Uterus (tissue), 2 donors: ENCODE measurements at regions not wholly inside any gene's neighbourhood (a gene's known extent, or its start where the extent isn't known, plus 50 kb on each side); places are given as distances from the start of the nearest gene placed in this dataset.

Source experiments
- POLR2A ChIP-seq, 2 donors: fragments of 450-650 bp; IDR thresholded peaks; one replicate each; pipeline ENCODE4 v1.6.1; 2016; ENCODE audit warnings: antibody characterized with exemption in 2 of 2, mild to moderate bottlenecking in 1 of 2, moderate library complexity in 1 of 2
- TF ChIP-seq, protein P1 (sequence below), 4 experiments: fragments of 200-600 bp in 2 of 4; fragments of 450-650 bp in 2 of 4; sonication (generic) in 2 of 4; IDR thresholded peaks; one replicate each; pipeline ENCODE4 v1.5.1; 2016 to 2019; ENCODE audit warnings: antibody characterized with exemption in 4 of 4, mild to moderate bottlenecking in 2 of 4, moderate library complexity in 1 of 4

GRCh38 chr4:104010722-104011121 lies 290.9 kb upstream of the TACR3 start:
- no peak for TF ChIP-seq POLR2A (IDR thresholded peaks at IDR 0.05)
- TF ChIP-seq, protein P1, sequence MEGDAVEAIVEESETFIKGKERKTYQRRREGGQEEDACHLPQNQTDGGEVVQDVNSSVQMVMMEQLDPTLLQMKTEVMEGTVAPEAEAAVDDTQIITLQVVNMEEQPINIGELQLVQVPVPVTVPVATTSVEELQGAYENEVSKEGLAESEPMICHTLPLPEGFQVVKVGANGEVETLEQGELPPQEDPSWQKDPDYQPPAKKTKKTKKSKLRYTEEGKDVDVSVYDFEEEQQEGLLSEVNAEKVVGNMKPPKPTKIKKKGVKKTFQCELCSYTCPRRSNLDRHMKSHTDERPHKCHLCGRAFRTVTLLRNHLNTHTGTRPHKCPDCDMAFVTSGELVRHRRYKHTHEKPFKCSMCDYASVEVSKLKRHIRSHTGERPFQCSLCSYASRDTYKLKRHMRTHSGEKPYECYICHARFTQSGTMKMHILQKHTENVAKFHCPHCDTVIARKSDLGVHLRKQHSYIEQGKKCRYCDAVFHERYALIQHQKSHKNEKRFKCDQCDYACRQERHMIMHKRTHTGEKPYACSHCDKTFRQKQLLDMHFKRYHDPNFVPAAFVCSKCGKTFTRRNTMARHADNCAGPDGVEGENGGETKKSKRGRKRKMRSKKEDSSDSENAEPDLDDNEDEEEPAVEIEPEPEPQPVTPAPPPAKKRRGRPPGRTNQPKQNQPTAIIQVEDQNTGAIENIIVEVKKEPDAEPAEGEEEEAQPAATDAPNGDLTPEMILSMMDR (IDR thresholded peaks at IDR 0.05): no peak
